ENCODE measurements at regions not wholly inside any gene's neighbourhood (a gene's known extent, or its start where the extent isn't known, plus 50 kb on each side); places are given as distances from the start of the nearest gene placed in this dataset.

DNA sequence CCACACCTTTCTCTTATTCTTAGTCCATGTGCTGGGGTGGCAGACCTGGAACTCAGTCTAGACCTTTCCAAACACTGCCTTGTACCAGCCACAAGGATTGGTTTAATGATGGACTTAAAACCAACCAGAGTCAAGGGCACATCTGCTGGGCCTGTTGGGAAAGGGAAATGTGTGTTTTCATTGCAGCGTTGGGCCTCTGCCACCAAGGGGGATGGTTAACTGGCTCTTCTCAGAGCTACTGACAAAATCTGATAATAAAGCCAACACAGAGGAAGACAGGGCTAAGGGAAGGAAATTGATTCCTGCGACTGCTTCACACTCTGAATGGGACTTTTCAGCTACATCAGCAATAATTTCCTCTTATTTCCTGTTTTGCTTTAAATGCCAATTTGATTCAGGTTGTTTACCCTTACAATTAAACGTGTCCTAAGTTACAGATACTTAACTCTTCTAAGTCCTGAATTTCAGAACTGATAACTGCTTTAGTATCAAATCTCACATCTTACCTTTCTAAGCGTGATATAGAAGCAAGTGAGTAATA, 68.4 kb upstream of the MALRD1 start:
- TF ChIP-seq CTCF (conservative IDR thresholded peaks at IDR 0.05): no peak
- no peak overlapping the region for H3K27ac ChIP-seq

DNA sequence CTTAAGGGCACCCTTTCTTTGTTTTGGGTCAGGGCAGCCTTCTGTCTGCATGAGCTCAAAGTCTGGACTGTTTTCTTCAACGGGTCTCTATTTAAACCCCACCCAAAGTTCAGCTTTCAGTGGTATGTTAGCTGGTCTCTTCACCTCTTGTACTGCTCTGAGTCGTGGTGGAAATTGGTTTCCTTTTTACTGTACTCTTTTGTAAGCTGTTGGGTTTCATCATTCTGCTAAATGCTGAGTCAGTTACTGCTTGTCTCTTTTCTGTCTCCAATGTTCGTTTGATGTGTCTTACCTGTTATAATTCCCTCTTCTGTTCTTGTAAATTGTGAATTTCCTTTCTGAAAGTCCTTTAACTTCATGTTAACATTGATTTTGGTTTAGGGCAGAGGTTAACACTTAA, 64.1 kb upstream of the MALRD1 start:
- H3K27ac ChIP-seq: no peak overlapping the region
- no peak for TF ChIP-seq CTCF (conservative IDR thresholded peaks at IDR 0.05)

GRCh38 chr10:18988338-18988737, 60.3 kb upstream of the MALRD1 start:
- no peak for TF ChIP-seq CTCF (conservative IDR thresholded peaks at IDR 0.05)
- no peak overlapping the region for H3K27ac ChIP-seq
